VCaP (cell line): ENCODE measurements at regions not wholly inside any gene's neighbourhood (a gene's known extent, or its start where the extent isn't known, plus 50 kb on each side); places are given as distances from the start of the nearest gene placed in this dataset.

Experiments
- H3K27ac ChIP-seq: fragments of 450-650 bp; 2 replicates; pipeline ENCODE4 v1.5.1; 2017
- CTCF ChIP-seq: fragments of 450-650 bp; conservative IDR thresholded peaks from 2 replicates; pipeline ENCODE4 v1.5.1; 2017; ENCODE audit warnings: mild to moderate bottlenecking, moderate library complexity

DNA sequence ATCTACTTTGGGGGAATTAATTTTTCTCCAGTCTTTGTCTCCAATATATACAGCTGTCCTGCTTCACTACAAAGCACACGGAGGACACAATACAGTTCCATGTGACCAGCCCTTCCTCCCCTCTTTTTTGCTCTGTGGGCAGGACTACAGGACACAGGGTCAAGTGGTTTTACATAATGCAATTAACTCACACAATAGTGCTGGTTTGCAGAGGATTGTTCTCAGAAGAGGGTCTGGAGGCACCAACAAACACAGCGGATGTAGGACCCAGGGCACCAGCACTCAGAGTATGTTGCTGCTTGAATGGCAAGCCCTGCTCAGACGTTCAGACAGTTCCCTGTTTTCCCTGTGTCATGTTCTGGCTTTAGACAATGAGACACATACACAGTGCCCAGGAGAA lies 52.0 kb upstream of the NPTX2 start:
- H3K27ac ChIP-seq, result no peak overlapping the region
- TF ChIP-seq CTCF, result no peak

- H3K27ac ChIP-seq, result no peak overlapping the region
- TF ChIP-seq CTCF, result no peak
Observed at GRCh38 chr7:98562871-98563495, 54.1 kb upstream of the NPTX2 start.

DNA sequence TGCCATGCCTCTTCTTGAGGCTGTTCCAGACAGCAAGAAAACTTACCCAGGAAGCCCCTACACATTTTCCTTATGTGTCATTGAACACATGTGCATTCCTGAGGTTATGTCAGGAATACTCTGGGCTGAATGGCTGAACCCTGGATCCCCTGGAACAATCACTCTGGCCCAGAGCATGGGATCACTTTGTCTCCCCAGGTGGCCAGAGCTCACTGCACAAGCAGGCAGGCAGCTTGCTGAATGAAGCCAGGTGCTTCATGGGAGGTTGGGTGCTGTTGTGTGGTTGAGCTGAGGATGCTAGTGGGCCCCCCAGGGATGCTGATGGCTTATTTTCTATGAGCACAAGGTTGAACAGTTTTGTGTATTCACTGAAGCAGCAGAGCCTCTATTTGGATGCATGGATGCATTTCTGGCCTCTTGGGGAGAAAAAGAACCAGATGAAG lies 54.7 kb upstream of the NPTX2 start:
- H3K27ac ChIP-seq, result no peak overlapping the region
- TF ChIP-seq CTCF, result no peak

DNA sequence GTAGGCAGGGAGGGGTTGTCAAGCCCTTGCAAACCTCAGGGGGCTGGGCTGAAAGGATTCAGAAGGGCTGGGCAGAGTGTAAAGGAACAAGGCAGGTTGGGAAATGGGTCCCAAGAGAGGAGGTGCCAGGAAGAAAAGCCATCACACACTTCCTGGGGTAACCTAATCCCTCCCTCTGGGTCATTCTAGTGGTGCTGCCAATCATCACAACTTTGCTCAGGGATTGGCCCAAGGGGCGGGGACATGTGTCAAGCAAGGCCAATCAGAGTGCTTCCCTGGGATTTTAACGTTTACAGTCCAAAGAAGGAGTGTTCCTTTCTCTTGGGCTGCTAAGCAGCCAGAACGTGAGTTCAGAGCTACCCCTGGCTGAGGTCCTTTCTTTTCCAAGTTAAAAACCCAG lies 57.1 kb upstream of the NPTX2 start:
- H3K27ac ChIP-seq, result no peak overlapping the region
- no peak for TF ChIP-seq CTCF

DNA sequence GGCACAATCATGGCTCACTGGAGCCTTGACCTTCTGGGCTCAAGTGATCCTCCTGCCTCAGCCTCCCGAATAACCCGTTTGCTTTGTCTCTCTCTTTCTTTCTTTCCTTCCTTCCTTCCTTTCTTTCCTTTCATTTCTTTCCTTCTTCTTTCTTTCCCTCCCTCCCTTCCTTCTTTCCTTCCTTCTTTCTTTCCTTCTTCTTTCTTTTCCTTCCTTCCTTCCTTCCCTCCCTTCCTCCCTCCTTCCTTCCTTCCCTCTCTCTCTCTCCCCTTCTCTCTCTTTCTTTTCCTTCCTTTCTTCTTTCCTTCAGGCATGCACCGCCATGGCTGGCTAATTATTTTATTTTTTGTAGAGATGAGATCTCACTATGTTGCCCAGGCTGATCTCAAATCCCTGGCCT lies 57.9 kb upstream of the NPTX2 start:
- TF ChIP-seq CTCF, result no peak

DNA sequence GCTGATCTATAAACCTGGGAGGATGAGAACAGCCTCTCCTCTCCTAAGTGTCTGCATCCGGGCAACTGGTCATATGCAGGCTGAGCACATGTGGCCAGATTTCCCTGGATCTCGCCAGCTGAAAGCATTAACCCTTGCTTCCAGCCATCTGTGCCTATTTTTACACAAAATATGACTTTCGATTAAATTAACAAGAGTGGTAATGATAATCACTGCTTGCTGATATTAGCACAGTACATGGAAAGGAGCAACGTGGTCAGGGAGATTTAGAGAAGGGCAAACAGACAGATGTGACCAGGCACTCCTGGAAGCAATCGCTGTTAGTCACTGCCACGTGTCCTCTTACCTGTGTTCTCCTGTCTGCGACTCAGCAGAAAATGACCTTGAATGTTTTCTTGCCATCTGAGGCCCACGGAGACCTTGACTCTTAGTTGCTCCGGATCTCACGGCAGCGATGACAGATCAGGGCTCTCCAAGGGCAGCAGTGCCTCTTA lies 59.5 kb upstream of the NPTX2 start:
- H3K27ac ChIP-seq, result no peak overlapping the region
- no peak for TF ChIP-seq CTCF

More for the DNA sequence above, 57.9 kb upstream of the NPTX2 start:
- H3K27ac ChIP-seq, result no peak overlapping the region

DNA sequence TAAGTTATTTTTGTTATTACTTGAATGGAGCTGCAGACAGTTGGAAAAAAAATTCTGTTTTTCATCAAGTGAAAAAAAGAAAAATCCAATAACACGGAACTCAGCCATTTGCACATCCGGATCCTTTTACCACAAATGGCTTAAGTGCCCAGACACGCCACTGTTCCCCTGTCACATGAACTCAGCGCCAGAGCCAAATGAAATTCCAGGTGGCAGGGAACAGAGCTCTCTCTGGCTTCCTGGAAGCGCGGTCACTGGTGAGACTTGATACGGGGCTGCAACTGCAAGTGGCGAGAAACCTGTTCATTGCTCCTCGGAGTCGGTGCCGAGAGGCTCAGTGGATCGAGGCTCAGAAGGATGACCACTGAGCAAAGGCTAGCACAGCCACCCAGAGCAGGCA lies 60.8 kb upstream of the NPTX2 start:
- H3K27ac ChIP-seq, result no peak overlapping the region
- no peak for TF ChIP-seq CTCF
